GM06990 (cell line): ENCODE measurements at regions not wholly inside any gene's neighbourhood (a gene's known extent, or its start where the extent isn't known, plus 50 kb on each side); places are given as distances from the start of the nearest gene placed in this dataset.

Experiments used
- DNase-seq: peaks from one replicate; pipeline ENCODE4 v3.0.0-alpha.2; 2011; ENCODE audit not compliant: insufficient read length; ENCODE audit errors: extremely low read depth
- H3K27me3 ChIP-seq: replicated peaks from 2 replicates; pipeline ENCODE4 v1.6.0; 2011; ENCODE audit warnings: low read length; ENCODE audit not compliant: control insufficient read depth, insufficient read depth
- H3K36me3 ChIP-seq: 2 replicates; pipeline ENCODE4 v1.5.1; 2011; ENCODE audit warnings: low read length; ENCODE audit not compliant: control insufficient read depth, insufficient read depth
- H3K4me3 ChIP-seq: replicated peaks from 2 replicates; pipeline ENCODE4 v1.5.1; 2011; ENCODE audit warnings: low read depth, mild to moderate bottlenecking, control low read depth, low read length
- TF ChIP-seq, protein P1 (sequence below): IDR thresholded peaks from 2 replicates; pipeline ENCODE4 v1.5.1; 2011; ENCODE audit warnings: low read length, control low read depth, mild to moderate bottlenecking, inconsistent platforms; ENCODE audit not compliant: insufficient read depth, poor library complexity, severe bottlenecking

DNA sequence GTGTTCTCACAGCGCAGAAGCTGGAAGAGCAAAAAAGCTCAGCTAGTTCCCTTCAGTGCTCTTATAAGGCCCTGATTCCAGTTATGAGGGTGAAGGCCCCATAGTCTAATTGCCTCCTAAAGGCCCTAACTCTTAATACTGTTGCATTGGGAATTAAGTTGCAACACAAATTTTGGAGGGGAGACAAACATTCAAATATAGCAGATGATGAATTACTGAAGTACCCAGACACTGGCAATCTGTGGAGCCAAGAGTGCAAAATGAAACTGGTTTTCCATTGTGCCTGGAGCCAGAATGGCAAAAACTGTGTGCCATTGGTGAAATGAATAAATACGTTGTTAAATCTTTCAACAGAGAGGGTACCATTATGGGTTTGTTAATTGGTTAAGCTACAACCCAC is 356.0 kb downstream of the PPARGC1A start:
- DNase-seq = no peak
- H3K36me3 ChIP-seq = no peaks in the 10 kb centered on the region
- H3K4me3 ChIP-seq = no peak overlapping the region
- TF ChIP-seq, protein P1, sequence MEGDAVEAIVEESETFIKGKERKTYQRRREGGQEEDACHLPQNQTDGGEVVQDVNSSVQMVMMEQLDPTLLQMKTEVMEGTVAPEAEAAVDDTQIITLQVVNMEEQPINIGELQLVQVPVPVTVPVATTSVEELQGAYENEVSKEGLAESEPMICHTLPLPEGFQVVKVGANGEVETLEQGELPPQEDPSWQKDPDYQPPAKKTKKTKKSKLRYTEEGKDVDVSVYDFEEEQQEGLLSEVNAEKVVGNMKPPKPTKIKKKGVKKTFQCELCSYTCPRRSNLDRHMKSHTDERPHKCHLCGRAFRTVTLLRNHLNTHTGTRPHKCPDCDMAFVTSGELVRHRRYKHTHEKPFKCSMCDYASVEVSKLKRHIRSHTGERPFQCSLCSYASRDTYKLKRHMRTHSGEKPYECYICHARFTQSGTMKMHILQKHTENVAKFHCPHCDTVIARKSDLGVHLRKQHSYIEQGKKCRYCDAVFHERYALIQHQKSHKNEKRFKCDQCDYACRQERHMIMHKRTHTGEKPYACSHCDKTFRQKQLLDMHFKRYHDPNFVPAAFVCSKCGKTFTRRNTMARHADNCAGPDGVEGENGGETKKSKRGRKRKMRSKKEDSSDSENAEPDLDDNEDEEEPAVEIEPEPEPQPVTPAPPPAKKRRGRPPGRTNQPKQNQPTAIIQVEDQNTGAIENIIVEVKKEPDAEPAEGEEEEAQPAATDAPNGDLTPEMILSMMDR = no peak
- no peaks in the 10 kb centered on the region for H3K27me3 ChIP-seq

DNA sequence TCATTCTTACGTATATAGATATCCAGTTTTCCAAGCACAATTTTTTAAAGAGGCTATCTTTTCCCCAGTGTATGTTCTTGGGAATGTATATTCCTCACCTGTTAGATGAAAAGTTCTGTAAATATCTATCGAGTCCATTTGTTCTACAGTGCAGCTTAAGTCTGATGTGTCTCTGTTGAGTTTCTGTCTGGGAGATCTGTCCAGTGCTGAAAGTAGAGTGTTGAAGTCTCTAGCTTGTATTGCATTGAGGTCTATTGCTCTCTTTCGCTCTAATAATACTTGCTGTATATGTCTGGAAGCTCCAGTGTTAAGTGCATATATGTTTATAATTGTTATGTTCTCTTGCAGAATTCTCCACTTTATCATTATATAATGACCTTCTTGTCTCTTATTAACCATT is 373.1 kb downstream of the PPARGC1A start:
- Histone ChIP-seq H3K36me3 (no peaks in the 10 kb centered on the region), H3K27me3 (no peaks in the 10 kb centered on the region), H3K4me3 (no peak overlapping the region)
- DNase-seq = no peak
- TF ChIP-seq, protein P1 = no peak

DNA sequence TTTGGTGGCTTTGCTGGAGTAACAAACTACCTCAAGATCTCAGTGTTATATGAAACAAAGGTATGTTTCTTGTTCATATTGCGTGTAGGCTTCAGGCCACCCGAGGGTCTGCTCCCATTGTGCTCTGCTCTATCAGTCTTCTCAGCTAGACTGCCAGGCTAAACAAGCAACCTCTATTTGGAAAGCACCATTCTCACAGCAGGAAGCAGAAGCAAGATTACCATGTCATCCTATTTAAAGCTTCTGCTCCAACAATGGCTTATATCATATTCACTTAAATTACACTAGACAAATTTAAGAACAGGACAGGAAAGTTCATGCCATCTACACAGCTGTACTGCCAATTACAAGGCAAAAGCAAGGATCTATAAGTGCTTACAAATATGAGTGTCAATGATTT is 385.8 kb downstream of the PPARGC1A start:
- no peak for DNase-seq
- Histone ChIP-seq H3K36me3 (no peaks in the 10 kb centered on the region), H3K27me3 (no peaks in the 10 kb centered on the region), H3K4me3 (no peak overlapping the region)
- TF ChIP-seq, protein P1 = no peak

DNA sequence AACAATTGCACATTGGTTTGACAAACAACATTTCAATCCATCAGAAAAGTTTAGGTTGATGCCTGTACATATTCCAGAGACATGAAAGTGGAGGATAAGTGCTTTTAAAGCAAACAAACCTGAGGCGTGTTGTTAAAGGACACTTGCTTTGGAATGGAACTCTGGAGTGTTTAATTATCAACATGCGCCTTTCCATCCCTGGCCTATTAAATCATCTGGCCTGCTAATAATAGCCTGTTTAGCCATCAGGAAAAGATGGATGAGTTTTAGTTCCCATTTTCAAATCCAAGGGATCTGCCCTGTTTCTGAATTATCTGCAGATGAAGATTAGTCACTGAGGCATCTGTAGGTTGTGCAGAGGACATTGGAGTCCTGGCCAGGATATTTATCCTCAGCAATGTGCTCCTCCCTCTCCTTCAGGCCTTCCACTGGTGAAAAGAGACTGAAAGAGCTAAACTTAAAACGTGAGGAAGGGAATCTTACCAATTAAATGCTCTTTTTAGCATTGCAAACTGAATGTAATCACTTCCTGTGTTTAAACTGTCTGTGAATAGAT is 388.9 kb downstream of the PPARGC1A start:
- H3K4me3 ChIP-seq = no peak overlapping the region
- H3K36me3 ChIP-seq = no peaks in the 10 kb centered on the region
- no peak for DNase-seq
- no peaks in the 10 kb centered on the region for H3K27me3 ChIP-seq
- TF ChIP-seq, protein P1 = no peak

DNA sequence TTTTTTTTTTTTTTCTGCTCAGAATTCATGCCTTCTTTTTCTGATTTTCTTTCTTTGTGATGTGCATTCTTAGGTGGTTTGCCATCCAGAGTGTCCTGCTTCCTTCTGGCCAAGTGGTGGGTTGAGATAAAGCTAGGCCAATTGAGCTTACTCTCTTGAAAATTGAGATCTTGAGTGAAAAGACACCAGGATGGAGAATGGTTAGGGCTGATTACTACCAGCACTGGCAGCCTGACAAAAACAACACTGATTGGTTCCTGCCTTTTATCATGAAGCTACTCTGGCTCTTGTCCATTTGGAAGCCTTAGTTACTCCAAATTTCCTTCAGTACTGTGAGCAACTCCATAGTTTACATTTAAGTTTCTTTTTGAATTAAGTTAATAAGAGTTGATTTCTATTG is 404.0 kb downstream of the PPARGC1A start:
- H3K36me3 ChIP-seq = no peaks in the 10 kb centered on the region
- no peak overlapping the region for H3K4me3 ChIP-seq
- TF ChIP-seq, protein P1 = no peak
- DNase-seq = no peak
- H3K27me3 ChIP-seq = no peaks in the 10 kb centered on the region

DNA sequence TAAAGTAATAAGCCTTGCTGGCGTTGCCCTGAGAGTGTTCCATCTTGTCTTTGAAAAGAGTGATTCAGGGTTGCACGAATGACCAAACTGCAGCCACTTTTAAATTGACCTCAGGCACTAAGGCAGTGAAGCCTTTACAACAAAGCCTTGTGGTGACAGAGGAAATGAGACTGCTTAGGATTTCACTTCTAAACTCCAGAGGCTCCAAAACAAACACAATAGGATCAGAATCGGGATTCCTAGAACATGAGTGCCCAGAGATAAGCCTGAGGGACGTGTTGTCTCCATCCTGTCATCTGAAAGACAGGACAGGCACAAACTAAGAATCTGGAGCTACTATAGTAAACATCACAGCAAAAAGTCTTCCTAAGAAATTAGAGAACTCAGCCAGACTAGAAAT is 405.2 kb downstream of the PPARGC1A start:
- Histone ChIP-seq H3K4me3 (no peak overlapping the region), H3K27me3 (no peaks in the 10 kb centered on the region), H3K36me3 (no peaks in the 10 kb centered on the region)
- DNase-seq = no peak
- TF ChIP-seq, protein P1 = no peak
